Heart right ventricle (tissue), 16 donors: ENCODE measurements at regions not wholly inside any gene's neighbourhood (a gene's known extent, or its start where the extent isn't known, plus 50 kb on each side); places are given as distances from the start of the nearest gene placed in this dataset.

ENCODE experiments used
- ATAC-seq, 8 donors: fragments of 200-7000 bp; cut with Tn5 transposase; one replicate each; pipeline ENCODE4 v1.9.1; 2020; ENCODE audit warnings: mild to moderate bottlenecking in 8 of 8, moderate library complexity in 8 of 8, moderate number of reproducible peaks in 1 of 8
- DNase-seq, 2 donors: peaks; one replicate each; pipeline ENCODE4 v3.0.0-alpha.2; 2020
- H3K27ac ChIP-seq, 10 donors: fragments of 200-600 bp; sonication (generic) in 2 of 10; one replicate each; pipeline versions ENCODE4 v1.5.0 to v1.8.0; 2020 to 2022; ENCODE audit warnings: mild to moderate bottlenecking in 3 of 10
- H3K27me3 ChIP-seq, 7 donors: fragments of 200-600 bp; one replicate each; pipeline ENCODE4 v1.8.0; 2021 to 2022; ENCODE audit warnings: mild to moderate bottlenecking in 2 of 7
- H3K36me3 ChIP-seq, 9 donors: fragments of 200-600 bp; sonication (generic) in 1 of 9; one replicate each; pipeline versions ENCODE4 v1.5.0 to v1.8.0; 2020 to 2022; ENCODE audit warnings: mild to moderate bottlenecking in 2 of 9
- H3K4me1 ChIP-seq, 9 donors: fragments of 200-600 bp; sonication (generic) in 1 of 9; one replicate each; pipeline versions ENCODE4 v1.5.0 to v1.8.0; 2020 to 2022; ENCODE audit warnings: mild to moderate bottlenecking in 4 of 9
- H3K4me3 ChIP-seq, 10 donors: fragments of 200-600 bp; sonication (generic) in 2 of 10; one replicate each; pipeline versions ENCODE4 v1.5.0 to v1.8.0; 2020 to 2022; ENCODE audit warnings: mild to moderate bottlenecking in 7 of 10, moderate library complexity in 2 of 10
- H3K9me3 ChIP-seq, 11 donors: fragments of 200-600 bp in 10 of 11; sonication (generic) in 2 of 11; one replicate each; pipeline versions ENCODE4 v1.5.0 to v1.8.0; 2013 to 2022; ENCODE audit warnings: mild to moderate bottlenecking in 2 of 11, control low read depth in 1 of 11, moderate library complexity in 1 of 11
- CTCF ChIP-seq, 9 donors: fragments of 200-600 bp; sonication (generic) in 2 of 9; IDR thresholded peaks; one replicate each; pipeline versions ENCODE4 v1.5.0 to v1.8.0; 2021 to 2022; ENCODE audit warnings: antibody characterized with exemption in 9 of 9, mild to moderate bottlenecking in 5 of 9, moderate library complexity in 1 of 9
- WGBS, 2 donors: extraction: QIAGEN DNeasy Blood & Tissue Kit; methylation state at CpG; one replicate each; pipeline ENCODE4 v1.1.7; 2013; ENCODE audit warnings: inconsistent platforms in 1 of 2; 5-methylcytosine and 5-hydroxymethylcytosine counted together
- intact Hi-C, 10 donors: fragments of 100-400 bp; cut with DNase I; formaldehyde crosslinking; loops; one replicate each; pipeline versions ENCODE4 v1.11.1 to v1.14.2; 2022
- donor health status: Arrhythmogenic right ventricular cardiomyopathy.
- donor health status: ischemic (EF 13 %, LVEDD 7.1; RV severe dilation, severe dysfunction).
- donor health status: healthy with polysubstance abuse.
- donor health status: DM: no; HTN: yes; CAD: no.
- donor health status: DM: no; HTN: no; CAD: no.
- donor health status: ischemic (EF 25% LVEDD 6.9; RV normal size, moderate dysfunction).
- donor health status: ischemic (EF 25% LVEDD 5.7; RV mildly dilated, moderate dysfunction).
- donor health status: healthy.
- donor health status: DM: yes; HTN: yes; CAD: no.
- donor health status: Ischemic cardiomyopathy.
- donor health status: ischemic (EF 35%, LVEDD 5.7; RV mildly dilated, moderate dysfunction).
- donor health status: nonischemic (EF 11% LVEDD 7.7; RV severe dilation, severe dysfunction).
- donor health status: DM: yes; HTN: yes; CAD: no.
- donor health status: PGD.
- donor health status: ischemic (EF 29% LVEDD 5.4; RV normal size, mild dysfunction).
- donor health status: nonischemic (EF 23%, LVEDD 6.1; RV moderate dilation, normal function).

DNA sequence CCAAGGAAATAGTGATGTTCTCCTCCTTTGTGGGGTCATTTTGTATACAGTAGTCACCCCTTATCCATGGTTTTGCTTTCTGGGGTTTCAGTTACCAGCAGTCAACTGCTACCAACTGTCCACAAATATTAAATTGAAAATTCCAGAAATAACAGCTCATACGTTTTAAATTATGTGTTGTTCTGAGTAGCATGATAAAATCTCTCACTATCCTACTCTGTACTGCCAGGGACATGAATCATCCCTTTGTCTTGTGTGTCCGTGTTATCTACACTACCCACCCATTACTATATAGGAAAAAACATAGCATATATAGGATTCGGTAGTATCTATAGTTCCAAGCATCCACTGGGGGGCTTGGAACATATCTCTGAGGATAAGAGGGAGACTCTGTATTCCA lies 120.9 kb upstream of the DCC start:
- no peaks in the 10 kb centered on the region for H3K9me3 ChIP-seq
- 43 to 53% methylated on average over 3 of the region's 3 CpGs for WGBS, 2 donors
- H3K36me3 ChIP-seq, result no peaks in the 10 kb centered on the region
- no peak overlapping the region for H3K4me3 ChIP-seq
- no peak for TF ChIP-seq CTCF (IDR thresholded peaks at IDR 0.05)
- no peaks in the 10 kb centered on the region for H3K27me3 ChIP-seq
- ATAC-seq (no peak), DNase-seq (no peak)
- no peaks in the 10 kb centered on the region for H3K4me1 ChIP-seq
- H3K27ac ChIP-seq, result no peak overlapping the region
- intact Hi-C loops, result no loop called here

GRCh38 chr18:52220062-52220591 lies 119.9 kb upstream of the DCC start:
- no peaks in the 10 kb centered on the region for H3K27me3 ChIP-seq
- DNase-seq (no peak), ATAC-seq (no peak)
- intact Hi-C loops, result no loop called here
- H3K4me1 ChIP-seq, result no peaks in the 10 kb centered on the region
- H3K9me3 ChIP-seq, result no peaks in the 10 kb centered on the region
- no peak overlapping the region for H3K4me3 ChIP-seq
- no peak overlapping the region for H3K27ac ChIP-seq
- WGBS, 2 donors, result 27 to 35% methylated on average over 1 of the region's 1 CpG
- no peak for TF ChIP-seq CTCF (IDR thresholded peaks at IDR 0.05)
- no peaks in the 10 kb centered on the region for H3K36me3 ChIP-seq

DNA sequence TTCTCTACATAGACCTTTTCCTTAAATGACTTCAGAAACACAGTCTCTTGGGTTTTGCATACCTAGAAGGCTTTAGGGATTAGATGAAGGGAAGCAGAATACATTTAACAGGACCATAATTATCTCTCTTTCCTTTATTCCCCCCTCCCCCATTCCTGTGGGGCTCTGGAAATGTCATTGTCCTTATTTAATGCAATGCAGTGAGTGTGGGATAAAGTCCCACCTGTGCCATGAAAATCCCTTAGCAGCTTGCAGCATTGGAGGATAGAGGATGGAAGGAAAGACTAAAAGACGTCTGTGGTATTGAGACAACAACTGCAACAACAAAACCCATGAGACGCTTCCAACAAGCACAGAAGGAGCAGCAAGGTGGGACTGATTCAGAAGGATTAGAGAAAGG lies 117.8 kb upstream of the DCC start:
- Histone ChIP-seq H3K4me3 (no peak overlapping the region), H3K27ac (no peak overlapping the region), H3K36me3 (no peaks in the 10 kb centered on the region), H3K4me1 (no peaks in the 10 kb centered on the region), H3K9me3 (no peaks in the 10 kb centered on the region), H3K27me3 (no peaks in the 10 kb centered on the region)
- WGBS, 2 donors, result 69 to 77% methylated on average over 2 of the region's 2 CpGs
- ATAC-seq, result no peak
- no peak for DNase-seq
- intact Hi-C loops, result no loop called here
- no peak for TF ChIP-seq CTCF (IDR thresholded peaks at IDR 0.05)

DNA sequence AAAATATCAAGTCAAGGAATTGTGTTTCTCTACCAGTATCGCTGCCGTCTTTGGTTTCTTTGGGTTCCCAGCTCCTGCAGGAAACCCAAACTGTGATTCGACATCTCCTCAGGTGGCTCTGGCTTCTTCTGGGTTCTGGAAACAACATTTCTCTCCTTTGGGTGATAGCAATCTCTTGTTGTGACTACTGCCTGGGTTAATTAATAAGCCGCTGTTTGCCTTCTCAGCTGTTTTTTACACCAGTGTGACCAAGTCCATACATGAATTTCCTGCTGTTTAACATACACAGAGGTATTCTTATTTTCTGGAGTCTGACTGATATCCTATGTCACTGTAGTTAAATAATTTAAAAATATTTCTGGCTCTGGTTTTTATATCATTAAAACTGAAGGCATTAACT lies 112.5 kb upstream of the DCC start:
- ATAC-seq (no peak), DNase-seq (no peak)
- Histone ChIP-seq H3K4me1 (no peaks in the 10 kb centered on the region), H3K27me3 (no peaks in the 10 kb centered on the region), H3K27ac (no peak overlapping the region), H3K4me3 (no peak overlapping the region), H3K9me3 (no peaks in the 10 kb centered on the region), H3K36me3 (no peaks in the 10 kb centered on the region)
- 84% methylated on average over 4 of the region's 4 CpGs for WGBS, 2 donors
- TF ChIP-seq CTCF (IDR thresholded peaks at IDR 0.05), result no peak
- intact Hi-C loops, result no loop called here
